ENCODE measurements at regions not wholly inside any gene's neighbourhood (a gene's known extent, or its start where the extent isn't known, plus 50 kb on each side); places are given as distances from the start of the nearest gene placed in this dataset.

DNA sequence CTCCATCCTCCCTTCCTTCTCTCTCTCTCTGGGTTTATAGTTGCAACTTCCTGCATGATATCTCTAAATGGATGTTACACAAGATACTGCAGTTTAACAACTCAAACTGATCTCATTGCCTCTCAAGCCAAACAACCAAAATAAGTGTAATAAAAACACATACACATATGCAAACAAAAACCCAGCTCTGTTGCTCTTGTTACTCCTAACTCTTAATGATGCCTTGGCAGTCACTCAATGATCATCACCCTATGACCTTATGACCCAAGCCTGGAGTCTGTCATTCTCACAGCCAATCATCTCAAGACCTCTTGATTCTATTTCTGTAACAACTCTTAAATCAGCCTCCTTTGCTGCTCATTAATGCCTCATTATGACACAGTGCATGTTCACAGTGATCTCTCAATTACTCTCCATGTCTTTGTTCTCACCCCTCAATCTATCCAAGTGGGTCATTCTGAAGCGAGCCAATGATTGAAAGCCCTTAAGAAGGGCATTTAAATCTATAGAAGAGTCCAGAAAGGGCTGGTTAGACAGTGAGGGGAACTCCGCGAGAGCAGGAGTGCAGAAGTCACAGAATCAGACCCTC, 210.9 kb downstream of the INHBA start:
- no peaks in the 10 kb centered on the region for H3K9me3 Mint-ChIP-seq
- H3K27me3 Mint-ChIP-seq = no peaks in the 10 kb centered on the region
- no peaks in the 10 kb centered on the region for H3K36me3 Mint-ChIP-seq
- H3K4me1 Mint-ChIP-seq = no peaks in the 10 kb centered on the region
- H3K4me3 Mint-ChIP-seq = no peak overlapping the region
- POLR2A ChIA-PET = no interaction called here
- no peak overlapping the region for H3K27ac Mint-ChIP-seq
- DNase-seq (no peak), ATAC-seq (ENCODE audit: low read depth) (no peak)

DNA sequence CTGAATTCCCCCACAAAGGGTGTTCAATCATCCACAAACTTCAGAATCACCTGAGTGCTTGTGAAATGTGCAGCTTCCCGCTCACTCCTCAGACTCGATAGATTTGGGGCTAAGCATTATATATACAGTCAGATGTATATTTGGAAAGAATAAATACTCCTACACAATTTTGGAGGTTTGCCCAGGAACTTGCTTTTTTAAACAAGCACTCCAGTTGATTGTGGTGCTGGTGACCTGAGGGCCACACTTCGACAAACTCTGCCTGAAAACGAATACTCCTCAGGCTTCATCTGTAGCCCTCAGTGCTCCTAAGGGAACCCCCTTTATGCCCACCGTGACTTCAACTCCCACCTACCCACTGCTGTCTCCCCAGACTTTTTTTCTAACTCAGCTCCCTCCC, 211.6 kb downstream of the INHBA start:
- no peak for DNase-seq
- no peaks in the 10 kb centered on the region for H3K27me3 Mint-ChIP-seq
- H3K4me3 Mint-ChIP-seq = no peak overlapping the region
- no peaks in the 10 kb centered on the region for H3K4me1 Mint-ChIP-seq
- no peaks in the 10 kb centered on the region for H3K36me3 Mint-ChIP-seq
- no peaks in the 10 kb centered on the region for H3K9me3 Mint-ChIP-seq
- no peak for ATAC-seq (ENCODE audit: low read depth)
- H3K27ac Mint-ChIP-seq = no peak overlapping the region
- POLR2A ChIA-PET = no interaction called here

DNA sequence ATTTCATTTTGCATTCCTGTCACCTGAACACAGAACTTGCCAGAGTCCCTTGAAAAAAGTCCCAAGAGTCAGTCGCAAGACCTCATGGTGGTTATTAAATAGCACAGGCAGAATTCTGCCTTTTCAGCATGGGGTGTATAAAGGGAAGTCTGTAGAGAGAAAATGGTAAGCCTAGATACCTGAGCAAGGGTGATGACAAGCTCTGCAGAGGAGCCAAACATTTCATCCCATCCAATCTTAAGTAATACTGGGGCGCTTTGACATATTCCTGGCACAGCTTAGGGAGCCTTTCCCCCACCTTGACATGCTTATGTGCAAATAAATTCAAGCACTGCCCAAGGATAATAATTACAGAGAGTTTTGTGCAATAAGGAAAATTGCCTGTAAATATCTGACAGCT, 213.0 kb downstream of the INHBA start:
- Mint-ChIP-seq H3K4me3 (no peak overlapping the region), H3K4me1 (no peaks in the 10 kb centered on the region), H3K27ac (no peak overlapping the region), H3K36me3 (no peaks in the 10 kb centered on the region), H3K9me3 (no peaks in the 10 kb centered on the region), H3K27me3 (no peaks in the 10 kb centered on the region)
- DNase-seq (no peak), ATAC-seq (ENCODE audit: low read depth) (no peak)
- POLR2A ChIA-PET = no interaction called here

DNA sequence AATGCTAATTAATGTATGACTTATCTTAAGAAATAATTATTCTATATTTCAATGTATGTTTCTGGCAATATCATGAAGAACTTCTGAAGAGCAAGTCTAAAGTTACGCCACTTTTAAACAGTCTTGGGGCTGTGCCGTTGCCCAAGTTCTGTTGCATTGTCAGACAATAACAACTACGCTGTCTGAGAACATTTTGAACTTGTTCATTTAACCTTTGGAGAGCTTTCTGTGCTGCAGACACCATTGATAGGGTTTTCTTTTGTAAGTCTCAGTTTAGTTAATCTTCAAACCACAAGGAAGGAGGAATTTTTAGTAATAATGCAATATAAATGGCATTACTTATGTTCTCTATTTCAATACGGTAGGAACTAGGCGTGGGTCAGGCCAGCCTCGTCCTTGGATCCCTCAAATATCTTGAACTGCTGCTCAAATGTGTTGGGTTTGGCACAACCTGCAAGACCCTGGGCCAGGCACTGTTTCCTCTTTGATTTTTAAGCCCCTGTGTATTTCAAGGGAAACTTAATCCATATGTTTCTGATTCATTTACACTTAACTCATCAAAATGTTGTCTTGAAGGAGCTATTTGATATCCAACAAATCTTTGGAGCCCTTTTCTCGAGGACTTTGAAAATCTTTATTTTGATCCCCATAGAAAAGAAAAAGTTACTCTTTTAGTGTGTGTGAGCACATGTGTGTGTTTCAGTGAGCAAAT, 215.5 kb downstream of the INHBA start:
- no peaks in the 10 kb centered on the region for H3K9me3 Mint-ChIP-seq
- no peak overlapping the region for H3K4me3 Mint-ChIP-seq
- no peaks in the 10 kb centered on the region for H3K36me3 Mint-ChIP-seq
- POLR2A ChIA-PET = no interaction called here
- no peaks in the 10 kb centered on the region for H3K4me1 Mint-ChIP-seq
- no peak for ATAC-seq (ENCODE audit: low read depth)
- no peak for DNase-seq
- no peak overlapping the region for H3K27ac Mint-ChIP-seq
- H3K27me3 Mint-ChIP-seq = no peaks in the 10 kb centered on the region

DNA sequence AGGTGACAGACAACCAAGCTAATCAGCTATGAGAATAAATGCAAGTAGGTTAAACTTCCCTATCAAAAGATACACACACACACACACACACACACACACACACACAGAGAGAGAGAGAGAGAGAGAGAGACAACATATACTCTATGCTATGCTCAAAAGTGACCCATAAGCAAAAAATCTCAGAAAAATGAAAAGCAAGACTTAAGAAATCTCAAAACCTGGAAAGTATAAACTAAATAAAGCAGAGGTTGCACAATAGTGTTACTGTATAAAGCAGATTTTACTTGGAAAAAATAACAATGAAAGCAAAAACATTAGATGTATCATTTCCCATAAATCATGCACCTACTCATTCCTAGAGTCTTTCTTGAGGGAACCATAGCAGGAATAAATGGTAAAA, 221.5 kb downstream of the INHBA start:
- no peak for DNase-seq
- no peak overlapping the region for H3K27ac Mint-ChIP-seq
- H3K36me3 Mint-ChIP-seq = no peaks in the 10 kb centered on the region
- H3K27me3 Mint-ChIP-seq = no peaks in the 10 kb centered on the region
- H3K9me3 Mint-ChIP-seq = peaks cover 2% of the 10 kb centered on the region
- ATAC-seq (ENCODE audit: low read depth) = no peak
- POLR2A ChIA-PET = no interaction called here
- H3K4me1 Mint-ChIP-seq = no peaks in the 10 kb centered on the region
- no peak overlapping the region for H3K4me3 Mint-ChIP-seq

DNA sequence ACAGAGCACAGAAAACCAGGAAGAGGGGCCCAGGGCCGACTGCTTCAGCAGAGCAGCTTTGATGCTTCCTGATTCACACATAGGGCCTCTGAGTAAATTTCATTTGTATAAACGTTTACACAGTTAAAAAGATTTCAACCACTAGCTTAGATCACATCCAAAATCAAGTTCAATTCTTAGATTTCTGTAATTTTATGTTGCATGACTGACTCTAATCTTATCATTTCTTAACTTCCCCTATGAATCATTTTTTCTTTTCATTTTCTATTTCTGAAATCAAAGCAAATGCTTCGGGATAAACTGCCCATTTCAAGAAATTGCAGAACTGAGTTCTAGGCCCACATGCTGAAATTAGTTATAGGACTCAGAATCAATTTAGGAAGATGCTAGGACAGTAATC, 224.7 kb downstream of the INHBA start:
- POLR2A ChIA-PET = no interaction called here
- ATAC-seq (ENCODE audit: low read depth) = no peak
- no peak overlapping the region for H3K4me3 Mint-ChIP-seq

DNA sequence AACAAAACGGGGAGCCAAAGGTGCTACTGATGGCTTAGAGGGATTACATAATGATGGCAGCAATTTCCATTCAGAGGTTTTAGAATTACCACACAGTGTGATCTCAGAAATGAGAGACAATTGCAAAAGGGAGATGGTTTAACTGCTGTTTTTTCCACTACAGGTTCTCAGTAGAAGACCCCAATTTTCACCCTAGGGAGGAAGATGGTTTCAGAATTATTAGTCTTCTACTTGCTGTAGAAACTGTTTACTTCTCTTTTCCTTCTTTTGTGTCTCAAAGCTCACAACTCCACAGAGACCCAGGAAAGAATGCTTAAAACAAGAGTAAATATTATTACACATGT, 226.5 kb downstream of the INHBA start:
- ATAC-seq (ENCODE audit: low read depth) (no peak), DNase-seq (no peak)
- Mint-ChIP-seq H3K36me3 (no peaks in the 10 kb centered on the region), H3K4me1 (no peaks in the 10 kb centered on the region), H3K27ac (no peak overlapping the region), H3K9me3 (peaks cover 2% of the 10 kb centered on the region), H3K4me3 (no peak overlapping the region), H3K27me3 (no peaks in the 10 kb centered on the region)
- POLR2A ChIA-PET = no interaction called here

More for the DNA sequence above, 224.7 kb downstream of the INHBA start:
- no peaks in the 10 kb centered on the region for H3K4me1 Mint-ChIP-seq
- no peak for DNase-seq
- H3K9me3 Mint-ChIP-seq = peaks cover 2% of the 10 kb centered on the region
- no peak overlapping the region for H3K27ac Mint-ChIP-seq
- no peaks in the 10 kb centered on the region for H3K27me3 Mint-ChIP-seq
- no peaks in the 10 kb centered on the region for H3K36me3 Mint-ChIP-seq

DNA sequence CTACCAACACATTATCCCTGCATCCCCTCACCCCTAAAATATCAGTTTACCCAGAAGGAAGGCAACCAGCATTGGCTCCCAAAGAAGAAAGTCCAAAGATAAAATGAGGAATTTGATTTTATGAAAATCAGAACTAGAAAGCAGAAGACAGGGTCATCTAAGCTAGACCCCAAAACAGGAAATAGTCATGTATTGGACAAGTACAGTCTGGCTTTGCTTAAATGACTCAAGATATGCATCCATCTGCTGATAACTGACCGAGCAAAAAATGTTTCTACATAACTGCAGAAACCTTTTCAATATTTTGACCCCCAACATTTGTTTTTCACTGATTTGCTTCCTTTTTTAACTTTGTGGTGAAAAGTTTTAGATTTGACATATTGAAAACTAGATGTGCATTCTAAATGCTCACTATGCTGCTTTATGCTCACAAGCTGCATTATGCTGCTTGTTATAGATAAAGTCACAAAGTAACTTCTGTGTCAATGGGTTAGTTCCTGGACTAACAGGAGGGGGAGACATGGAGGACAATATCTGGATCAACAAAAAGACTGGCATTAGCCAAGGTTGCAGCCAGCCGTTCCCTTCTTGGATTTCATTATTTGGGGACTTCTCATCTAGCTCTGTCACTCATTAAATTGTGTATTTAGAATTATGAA, 227.0 kb downstream of the INHBA start:
- Mint-ChIP-seq H3K36me3 (no peaks in the 10 kb centered on the region), H3K27ac (no peak overlapping the region), H3K4me1 (no peaks in the 10 kb centered on the region), H3K4me3 (no peak overlapping the region), H3K9me3 (peaks cover 4% of the 10 kb centered on the region), H3K27me3 (no peaks in the 10 kb centered on the region)
- DNase-seq (no peak), ATAC-seq (ENCODE audit: low read depth) (no peak)
- POLR2A ChIA-PET = no interaction called here

DNA sequence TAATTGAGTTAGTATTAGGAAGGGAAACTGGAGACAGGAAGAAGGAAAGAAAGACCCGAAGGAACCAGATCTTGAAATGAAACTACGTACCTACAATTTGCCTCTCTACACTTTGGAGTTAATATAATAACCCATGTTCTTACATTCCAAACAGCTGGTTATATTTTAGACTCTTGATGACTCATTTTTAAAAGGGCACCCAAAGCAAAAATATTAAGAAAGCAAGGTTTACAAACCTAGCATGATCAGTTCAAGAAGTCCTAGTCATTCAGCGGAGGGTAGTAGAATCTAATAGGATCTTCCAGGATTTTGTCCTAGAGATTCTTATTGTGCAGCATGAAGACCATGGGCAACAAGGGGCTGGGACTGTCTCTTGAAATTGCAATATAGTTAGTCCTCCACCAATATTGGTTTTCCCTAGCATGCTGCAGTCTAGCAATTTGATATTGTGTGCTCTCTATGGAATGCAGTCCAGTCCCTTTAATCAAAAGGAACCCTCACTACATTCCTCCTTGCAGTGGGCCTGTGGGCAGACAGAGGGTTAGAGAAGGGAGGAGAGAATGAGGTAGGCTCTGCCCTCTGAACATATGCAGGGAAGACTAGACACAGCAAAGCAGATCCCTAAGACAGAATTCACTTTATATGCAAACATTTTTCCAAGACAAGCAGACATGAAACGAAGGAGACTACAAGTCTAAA, 230.3 kb downstream of the INHBA start:
- H3K4me3 Mint-ChIP-seq = no peak overlapping the region
- H3K36me3 Mint-ChIP-seq = no peaks in the 10 kb centered on the region
- no peak for ATAC-seq (ENCODE audit: low read depth)
- H3K4me1 Mint-ChIP-seq = no peaks in the 10 kb centered on the region
- no peaks in the 10 kb centered on the region for H3K27me3 Mint-ChIP-seq
- no peak overlapping the region for H3K27ac Mint-ChIP-seq
- POLR2A ChIA-PET = no interaction called here
- no peak for DNase-seq
- H3K9me3 Mint-ChIP-seq = peaks cover 4% of the 10 kb centered on the region

DNA sequence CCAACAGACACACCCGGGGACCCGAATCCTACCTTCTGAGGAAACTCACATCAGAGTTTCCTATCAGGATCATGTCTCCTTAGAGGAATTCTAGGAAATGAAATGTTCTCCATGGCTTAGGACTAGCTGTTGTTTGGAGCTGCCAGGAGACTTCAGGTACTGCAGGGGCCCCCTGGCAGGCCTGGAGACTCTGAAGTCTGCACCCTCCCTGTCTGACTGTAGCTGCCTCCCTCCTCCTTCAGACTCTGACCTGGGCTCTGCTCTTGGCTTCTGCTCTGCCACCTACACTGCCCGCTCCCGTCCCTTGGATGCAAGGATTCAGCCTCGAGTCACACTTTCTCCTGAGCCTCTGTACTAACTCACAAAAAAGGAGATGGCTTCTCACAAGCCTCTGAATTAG, 232.8 kb downstream of the INHBA start:
- Mint-ChIP-seq H3K4me1 (no peaks in the 10 kb centered on the region), H3K27me3 (no peaks in the 10 kb centered on the region), H3K27ac (no peak overlapping the region), H3K36me3 (no peaks in the 10 kb centered on the region), H3K4me3 (no peak overlapping the region), H3K9me3 (peaks cover 2% of the 10 kb centered on the region)
- POLR2A ChIA-PET = no interaction called here
- ATAC-seq (ENCODE audit: low read depth) = no peak
- no peak for DNase-seq

DNA sequence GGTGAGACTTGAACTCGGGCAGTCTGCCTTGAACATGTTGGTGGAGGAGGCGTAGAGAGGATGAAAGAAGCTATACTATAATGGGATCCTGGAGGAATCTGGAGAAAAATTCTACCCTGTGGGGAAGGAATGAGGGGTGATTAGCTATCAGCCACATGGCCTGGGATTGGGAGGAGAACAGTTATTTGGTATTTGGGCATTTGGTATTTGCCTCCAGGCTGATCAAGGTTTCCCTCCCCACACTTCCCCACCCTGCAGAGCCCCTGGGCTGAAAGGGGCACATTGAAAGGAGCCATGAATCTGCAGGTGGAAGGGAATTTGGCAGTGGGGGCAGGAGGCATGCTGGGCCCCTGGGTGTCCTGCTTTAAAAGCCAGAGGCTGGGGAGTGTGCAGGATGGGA, 235.3 kb downstream of the INHBA start:
- no peaks in the 10 kb centered on the region for H3K36me3 Mint-ChIP-seq
- DNase-seq = no peak
- no peak for ATAC-seq (ENCODE audit: low read depth)
- no peak overlapping the region for H3K27ac Mint-ChIP-seq
- H3K9me3 Mint-ChIP-seq = peaks cover 2% of the 10 kb centered on the region
- H3K4me1 Mint-ChIP-seq = no peaks in the 10 kb centered on the region
- no peaks in the 10 kb centered on the region for H3K27me3 Mint-ChIP-seq
- POLR2A ChIA-PET = no interaction called here
- no peak overlapping the region for H3K4me3 Mint-ChIP-seq

DNA sequence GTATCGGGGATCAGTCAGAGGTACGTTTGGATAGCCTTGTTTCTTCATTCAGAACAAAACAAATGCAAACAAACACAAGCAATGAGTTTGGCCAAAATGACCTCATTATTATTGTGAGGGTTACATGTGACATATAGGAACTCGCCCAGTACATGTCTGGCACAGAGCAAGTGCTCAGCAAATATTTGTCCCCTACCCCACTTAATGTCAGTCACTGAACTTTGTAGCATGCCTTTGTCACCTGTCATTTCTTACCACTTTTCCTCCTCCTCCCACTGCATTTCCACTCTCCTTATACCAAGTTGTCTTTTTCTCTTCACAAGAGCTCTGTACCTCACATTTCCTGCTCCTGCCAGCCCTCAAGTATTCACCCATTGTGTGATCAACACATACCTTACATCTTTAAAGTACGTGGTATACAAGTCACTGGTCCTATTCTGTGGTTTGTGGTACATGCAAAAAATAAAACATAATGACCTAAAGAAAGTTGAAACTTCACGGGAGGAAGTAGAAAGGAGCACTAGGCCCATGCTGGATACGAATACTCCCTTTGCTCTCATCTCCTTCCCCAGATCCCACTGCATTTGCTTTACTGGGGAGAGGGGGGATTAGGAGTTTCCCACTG, 236.0 kb downstream of the INHBA start:
- H3K4me1 Mint-ChIP-seq = no peaks in the 10 kb centered on the region
- H3K27me3 Mint-ChIP-seq = no peaks in the 10 kb centered on the region
- no peak for ATAC-seq (ENCODE audit: low read depth)
- POLR2A ChIA-PET = no interaction called here
- no peak overlapping the region for H3K4me3 Mint-ChIP-seq
- H3K27ac Mint-ChIP-seq = no peak overlapping the region
- H3K9me3 Mint-ChIP-seq = peaks cover 4% of the 10 kb centered on the region
- no peak for DNase-seq
- H3K36me3 Mint-ChIP-seq = no peaks in the 10 kb centered on the region

DNA sequence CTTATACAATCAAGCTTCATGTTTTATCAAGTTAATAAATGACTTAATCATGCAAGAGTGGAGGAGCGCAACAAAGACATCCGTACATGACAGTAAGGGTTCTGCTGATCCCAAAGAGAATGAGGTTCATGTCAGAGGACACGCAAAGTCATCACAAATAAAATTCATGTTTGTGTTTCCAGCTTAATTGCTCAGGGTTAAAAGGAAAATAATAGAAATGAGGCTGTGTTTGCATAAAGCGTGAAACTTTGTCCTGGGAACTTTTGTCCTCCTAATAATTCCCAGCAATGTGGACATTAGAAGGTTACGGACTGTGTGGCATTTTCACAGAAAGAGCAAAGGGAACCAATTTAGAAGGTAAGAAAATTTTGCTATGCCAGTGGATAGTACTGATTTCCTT, 237.3 kb downstream of the INHBA start:
- Mint-ChIP-seq H3K4me3 (no peak overlapping the region), H3K36me3 (no peaks in the 10 kb centered on the region), H3K9me3 (peaks cover 2% of the 10 kb centered on the region), H3K4me1 (no peaks in the 10 kb centered on the region), H3K27me3 (no peaks in the 10 kb centered on the region), H3K27ac (no peak overlapping the region)
- DNase-seq = no peak
- POLR2A ChIA-PET = no interaction called here
- ATAC-seq (ENCODE audit: low read depth) = no peak
